ENCODE measurements at regions not wholly inside any gene's neighbourhood (a gene's known extent, or its start where the extent isn't known, plus 50 kb on each side); places are given as distances from the start of the nearest gene placed in this dataset.

DNA sequence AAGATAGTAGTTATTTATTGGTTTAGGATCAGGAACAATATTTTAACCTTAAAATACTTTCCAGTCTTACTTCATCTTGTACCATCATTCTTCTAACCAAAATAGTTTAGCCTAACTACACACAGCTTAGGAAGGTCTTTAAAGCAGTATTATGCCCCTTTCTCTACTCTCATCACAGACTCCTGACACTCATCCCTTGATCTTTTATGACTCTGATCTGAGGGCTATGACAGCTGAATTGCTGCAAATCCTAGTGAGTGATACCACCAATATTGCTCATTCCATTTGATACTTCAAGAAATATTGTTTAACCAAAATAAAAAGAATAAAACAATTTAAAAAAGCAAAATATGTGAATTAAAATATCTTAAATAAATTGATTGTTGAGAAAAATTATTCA lies 746.6 kb upstream of the ACO1 start:
- Histone ChIP-seq H3K9me1 (ENCODE audit: control insufficient read depth, insufficient read depth, low read length) (no peaks in the 10 kb centered on the region), H3K36me3 (ENCODE audit: control insufficient read depth, insufficient read depth, low read length) (no peaks in the 10 kb centered on the region), H3K27me3 (ENCODE audit: control insufficient read depth in 2 of 2, insufficient read depth in 2 of 2, low read length in 2 of 2) (no peaks in the 10 kb centered on the region), H3K4me1 (replicated peaks in 1 of 2; ENCODE audit: control insufficient read depth in 2 of 2, insufficient read depth in 2 of 2, low read length in 2 of 2) (no peaks in the 10 kb centered on the region), H2AFZ (ENCODE audit: low read depth, low read length) (no peak overlapping the region), H4K20me1 (replicated peaks; ENCODE audit: control insufficient read depth, insufficient read depth, low read length) (no peaks in the 10 kb centered on the region), H3K9ac (ENCODE audit: insufficient read depth in 1 of 2, low read depth in 2 of 2, low read length in 2 of 2) (no peak overlapping the region), H3K4me2 (ENCODE audit: insufficient read depth, low read length) (no peak overlapping the region), H3K79me2 (ENCODE audit: control insufficient read depth, insufficient read depth, low read length) (no peaks in the 10 kb centered on the region), H3K27ac (ENCODE audit: extremely low read depth, low read depth, low read length) (no peak overlapping the region), H3K9me3 (replicated peaks; ENCODE audit: control insufficient read depth, insufficient read depth, low read depth, low read length) (no peaks in the 10 kb centered on the region), H3K4me3 (no peak overlapping the region)
- in situ Hi-C loops (cut with MboI): no loop called here
- TF ChIP-seq AFF1 (IDR thresholded peaks at IDR 0.05; ENCODE audit: low read depth in 1 of 2, partially characterized antibody in 2 of 2) (no peak), NR2C2 (CRISPR knock-in tag; IDR thresholded peaks at IDR 0.05) (no peak), NR2C2 (tag; IDR thresholded peaks at IDR 0.05) (no peak), RAD51 (IDR thresholded peaks at IDR 0.05; ENCODE audit: borderline replicate concordance, low read depth) (no peak), PHB2 (IDR thresholded peaks at IDR 0.05; ENCODE audit: low read depth) (no peak), SMC3 (conservative IDR thresholded peaks at IDR 0.05; ENCODE audit: insufficient read depth, low read depth, low read length) (no peak), HNRNPUL1 (IDR thresholded peaks at IDR 0.05; ENCODE audit: low read length) (no peak), NFXL1 (CRISPR knock-in tag; IDR thresholded peaks at IDR 0.05) (no peak), NFRKB (IDR thresholded peaks at IDR 0.05; ENCODE audit: low read depth) (no peak), ZNF232 (CRISPR knock-in tag; IDR thresholded peaks at IDR 0.05) (no peak), E2F1 (CRISPR knock-in tag; IDR thresholded peaks at IDR 0.05) (no peak), PYGO2 (tag; IDR thresholded peaks at IDR 0.05) (no peak), TEAD2 (tag; IDR thresholded peaks at IDR 0.05) (no peak), RBM34 (IDR thresholded peaks at IDR 0.05; ENCODE audit: borderline replicate concordance, insufficient read depth, low read length) (no peak), JUNB (CRISPR knock-in tag; conservative IDR thresholded peaks at IDR 0.05) (no peak)
- TF ChIP-seq, protein P1, sequence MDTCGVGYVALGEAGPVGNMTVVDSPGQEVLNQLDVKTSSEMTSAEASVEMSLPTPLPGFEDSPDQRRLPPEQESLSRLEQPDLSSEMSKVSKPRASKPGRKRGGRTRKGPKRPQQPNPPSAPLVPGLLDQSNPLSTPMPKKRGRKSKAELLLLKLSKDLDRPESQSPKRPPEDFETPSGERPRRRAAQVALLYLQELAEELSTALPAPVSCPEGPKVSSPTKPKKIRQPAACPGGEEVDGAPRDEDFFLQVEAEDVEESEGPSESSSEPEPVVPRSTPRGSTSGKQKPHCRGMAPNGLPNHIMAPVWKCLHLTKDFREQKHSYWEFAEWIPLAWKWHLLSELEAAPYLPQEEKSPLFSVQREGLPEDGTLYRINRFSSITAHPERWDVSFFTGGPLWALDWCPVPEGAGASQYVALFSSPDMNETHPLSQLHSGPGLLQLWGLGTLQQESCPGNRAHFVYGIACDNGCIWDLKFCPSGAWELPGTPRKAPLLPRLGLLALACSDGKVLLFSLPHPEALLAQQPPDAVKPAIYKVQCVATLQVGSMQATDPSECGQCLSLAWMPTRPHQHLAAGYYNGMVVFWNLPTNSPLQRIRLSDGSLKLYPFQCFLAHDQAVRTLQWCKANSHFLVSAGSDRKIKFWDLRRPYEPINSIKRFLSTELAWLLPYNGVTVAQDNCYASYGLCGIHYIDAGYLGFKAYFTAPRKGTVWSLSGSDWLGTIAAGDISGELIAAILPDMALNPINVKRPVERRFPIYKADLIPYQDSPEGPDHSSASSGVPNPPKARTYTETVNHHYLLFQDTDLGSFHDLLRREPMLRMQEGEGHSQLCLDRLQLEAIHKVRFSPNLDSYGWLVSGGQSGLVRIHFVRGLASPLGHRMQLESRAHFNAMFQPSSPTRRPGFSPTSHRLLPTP (IDR thresholded peaks at IDR 0.05; ENCODE audit: borderline replicate concordance, extremely low read depth, insufficient read length): no peak
- ChIA-PET POLR2A (no interaction called here), CTCF (ENCODE audit: low intra/inter-chr PET ratio) (no interaction called here)
- ATAC-seq: no peak
- no peak for FAIRE-seq
- intact Hi-C loops (cut with micrococcal nuclease): no loop called here
- no peak for DNase-seq (ENCODE audit: extremely low read depth in 1 of 4, low spot score in 3 of 4)
- no TSS peak for BruUV-seq (replicated peaks)

Data from K562 (cell line).